PC-9 (cell line): ENCODE measurements at regions not wholly inside any gene's neighbourhood (a gene's known extent, or its start where the extent isn't known, plus 50 kb on each side); places are given as distances from the start of the nearest gene placed in this dataset.

Experiments
- EZH2 ChIP-seq: fragments of 200-600 bp; sonication (generic); IDR thresholded peaks from 2 replicates; pipeline ENCODE4 v1.8.0; 2017; ENCODE audit warnings: antibody characterized with exemption, low read depth
- TF ChIP-seq, protein P1 (sequence below): fragments of 200-600 bp; sonication (generic); conservative IDR thresholded peaks from 2 replicates; pipeline ENCODE4 v1.6.1; 2017; ENCODE audit warnings: mixed run types, antibody characterized with exemption, mild to moderate bottlenecking, moderate library complexity

DNA sequence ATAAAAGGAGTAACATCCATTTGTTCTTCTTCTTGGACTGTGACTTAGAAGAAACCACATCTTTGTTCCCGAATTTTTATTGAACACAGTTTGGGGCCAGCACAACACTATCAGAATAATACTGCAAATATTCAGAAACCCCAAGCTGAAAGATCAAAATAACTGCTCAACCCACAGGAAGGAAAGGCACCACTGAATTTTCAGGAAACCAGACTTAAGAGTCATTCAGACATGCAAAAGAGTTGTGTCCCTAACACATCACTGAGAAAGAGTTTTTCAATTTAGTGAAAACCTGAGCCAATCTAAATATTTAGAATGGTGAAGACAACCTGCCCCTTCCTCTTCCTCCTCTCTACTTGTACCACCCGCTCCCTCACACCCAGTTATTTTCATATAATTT is 295.0 kb upstream of the RORA start:
- TF ChIP-seq, protein P1, sequence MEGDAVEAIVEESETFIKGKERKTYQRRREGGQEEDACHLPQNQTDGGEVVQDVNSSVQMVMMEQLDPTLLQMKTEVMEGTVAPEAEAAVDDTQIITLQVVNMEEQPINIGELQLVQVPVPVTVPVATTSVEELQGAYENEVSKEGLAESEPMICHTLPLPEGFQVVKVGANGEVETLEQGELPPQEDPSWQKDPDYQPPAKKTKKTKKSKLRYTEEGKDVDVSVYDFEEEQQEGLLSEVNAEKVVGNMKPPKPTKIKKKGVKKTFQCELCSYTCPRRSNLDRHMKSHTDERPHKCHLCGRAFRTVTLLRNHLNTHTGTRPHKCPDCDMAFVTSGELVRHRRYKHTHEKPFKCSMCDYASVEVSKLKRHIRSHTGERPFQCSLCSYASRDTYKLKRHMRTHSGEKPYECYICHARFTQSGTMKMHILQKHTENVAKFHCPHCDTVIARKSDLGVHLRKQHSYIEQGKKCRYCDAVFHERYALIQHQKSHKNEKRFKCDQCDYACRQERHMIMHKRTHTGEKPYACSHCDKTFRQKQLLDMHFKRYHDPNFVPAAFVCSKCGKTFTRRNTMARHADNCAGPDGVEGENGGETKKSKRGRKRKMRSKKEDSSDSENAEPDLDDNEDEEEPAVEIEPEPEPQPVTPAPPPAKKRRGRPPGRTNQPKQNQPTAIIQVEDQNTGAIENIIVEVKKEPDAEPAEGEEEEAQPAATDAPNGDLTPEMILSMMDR, result no peak
- TF ChIP-seq EZH2, result no peak
